ENCODE measurements at regions not wholly inside any gene's neighbourhood (a gene's known extent, or its start where the extent isn't known, plus 50 kb on each side); places are given as distances from the start of the nearest gene placed in this dataset.

DNA sequence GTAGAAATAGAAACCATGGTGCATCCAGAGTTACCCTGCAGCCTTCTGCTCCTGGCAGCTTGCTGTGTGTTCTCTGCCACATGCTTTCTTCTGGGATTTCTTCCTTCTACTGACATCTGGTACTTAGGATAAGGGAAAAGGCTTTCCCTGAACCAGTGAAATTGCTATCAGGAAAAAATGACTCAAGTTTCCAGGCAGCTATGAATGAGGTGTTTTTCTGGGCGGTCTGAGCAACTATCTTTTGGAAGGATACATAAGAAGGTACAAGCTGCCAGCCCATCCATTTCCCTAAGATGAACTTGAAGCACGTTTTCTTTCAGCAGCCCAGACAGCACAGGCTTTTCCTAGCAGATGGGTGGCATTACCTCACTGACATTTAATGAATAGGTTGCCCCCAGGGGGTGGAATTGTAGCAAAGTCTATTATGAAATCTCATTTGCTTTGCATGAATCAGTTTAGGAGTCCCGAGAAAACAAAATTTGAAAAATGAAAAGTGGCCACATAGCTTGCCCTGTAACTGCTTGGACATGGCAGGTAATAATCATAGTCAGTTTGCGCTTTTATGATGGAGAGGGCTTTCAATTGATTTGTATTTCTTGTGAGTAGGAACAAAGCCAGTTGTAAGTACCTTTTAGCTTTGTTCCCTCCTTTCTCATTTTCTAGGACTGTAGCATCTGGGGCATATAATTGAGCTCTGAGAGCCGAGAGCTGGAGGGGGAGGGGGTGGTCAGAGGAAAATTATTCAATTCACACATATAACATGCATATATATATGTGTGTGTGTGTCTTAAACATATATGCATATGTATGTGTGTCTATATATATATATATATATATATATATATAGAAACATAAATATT is 108.5 kb downstream of the C9orf152 start:
- H3K36me3 Mint-ChIP-seq (ENCODE audit: low read depth, unreplicated experiment) = peaks cover 28% of the 10 kb centered on the region
- H3K27ac Mint-ChIP-seq (ENCODE audit: unreplicated experiment) = peak overlapping the region; percentile 52
- H3K9me3 Mint-ChIP-seq (ENCODE audit: unreplicated experiment) = no peaks in the 10 kb centered on the region
- H3K27me3 Mint-ChIP-seq (ENCODE audit: unreplicated experiment) = peaks cover 4% of the 10 kb centered on the region
- peaks cover 67% of the 10 kb centered on the region for H3K4me1 Mint-ChIP-seq (ENCODE audit: unreplicated experiment)
- H3K4me3 Mint-ChIP-seq (ENCODE audit: unreplicated experiment) = no peak overlapping the region
- TF ChIP-seq, protein P1, sequence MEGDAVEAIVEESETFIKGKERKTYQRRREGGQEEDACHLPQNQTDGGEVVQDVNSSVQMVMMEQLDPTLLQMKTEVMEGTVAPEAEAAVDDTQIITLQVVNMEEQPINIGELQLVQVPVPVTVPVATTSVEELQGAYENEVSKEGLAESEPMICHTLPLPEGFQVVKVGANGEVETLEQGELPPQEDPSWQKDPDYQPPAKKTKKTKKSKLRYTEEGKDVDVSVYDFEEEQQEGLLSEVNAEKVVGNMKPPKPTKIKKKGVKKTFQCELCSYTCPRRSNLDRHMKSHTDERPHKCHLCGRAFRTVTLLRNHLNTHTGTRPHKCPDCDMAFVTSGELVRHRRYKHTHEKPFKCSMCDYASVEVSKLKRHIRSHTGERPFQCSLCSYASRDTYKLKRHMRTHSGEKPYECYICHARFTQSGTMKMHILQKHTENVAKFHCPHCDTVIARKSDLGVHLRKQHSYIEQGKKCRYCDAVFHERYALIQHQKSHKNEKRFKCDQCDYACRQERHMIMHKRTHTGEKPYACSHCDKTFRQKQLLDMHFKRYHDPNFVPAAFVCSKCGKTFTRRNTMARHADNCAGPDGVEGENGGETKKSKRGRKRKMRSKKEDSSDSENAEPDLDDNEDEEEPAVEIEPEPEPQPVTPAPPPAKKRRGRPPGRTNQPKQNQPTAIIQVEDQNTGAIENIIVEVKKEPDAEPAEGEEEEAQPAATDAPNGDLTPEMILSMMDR (IDR thresholded peaks at IDR 0.05; ENCODE audit: unreplicated experiment) = no peak
- no peak for DNase-seq (ENCODE audit: low spot score)

DNA sequence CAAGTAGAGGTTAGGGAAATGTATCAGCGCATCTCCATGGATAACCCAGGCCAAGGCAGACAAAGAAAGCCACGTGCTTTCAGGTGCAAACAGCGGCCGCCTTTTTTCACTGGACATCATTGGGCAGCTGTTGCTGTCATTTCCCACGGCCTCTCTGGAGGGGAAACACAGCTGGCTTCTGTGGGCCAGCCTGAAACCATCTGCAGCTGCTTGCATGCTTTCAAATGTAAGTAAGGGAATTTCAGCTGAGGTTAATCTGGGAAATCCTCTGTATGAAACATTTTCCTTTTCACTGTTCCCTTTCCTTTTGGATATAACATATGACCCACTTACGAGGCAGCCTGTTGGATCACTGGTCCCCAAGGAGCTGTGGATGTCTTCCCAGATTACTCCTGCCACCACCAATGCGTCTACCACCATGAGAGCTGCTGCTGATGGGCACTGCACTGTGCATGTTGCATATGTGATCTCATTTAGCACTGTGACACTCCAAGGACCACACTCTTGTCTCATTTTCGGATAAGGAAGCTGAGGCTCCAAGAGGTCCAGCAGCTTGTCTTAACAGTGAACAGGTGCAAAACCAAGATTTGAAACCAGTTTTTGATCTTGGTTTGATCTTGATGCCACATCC is 106.3 kb downstream of the C9orf152 start:
- Mint-ChIP-seq H3K4me3 (ENCODE audit: unreplicated experiment) (no peak overlapping the region), H3K4me1 (ENCODE audit: unreplicated experiment) (peaks cover 75% of the 10 kb centered on the region), H3K36me3 (ENCODE audit: low read depth, unreplicated experiment) (peaks cover 33% of the 10 kb centered on the region), H3K27me3 (ENCODE audit: unreplicated experiment) (peaks cover 4% of the 10 kb centered on the region), H3K27ac (ENCODE audit: unreplicated experiment) (no peak overlapping the region), H3K9me3 (ENCODE audit: unreplicated experiment) (no peaks in the 10 kb centered on the region)
- DNase-seq (ENCODE audit: low spot score) = no peak
- TF ChIP-seq, protein P1 (IDR thresholded peaks at IDR 0.05; ENCODE audit: unreplicated experiment) = no peak

DNA sequence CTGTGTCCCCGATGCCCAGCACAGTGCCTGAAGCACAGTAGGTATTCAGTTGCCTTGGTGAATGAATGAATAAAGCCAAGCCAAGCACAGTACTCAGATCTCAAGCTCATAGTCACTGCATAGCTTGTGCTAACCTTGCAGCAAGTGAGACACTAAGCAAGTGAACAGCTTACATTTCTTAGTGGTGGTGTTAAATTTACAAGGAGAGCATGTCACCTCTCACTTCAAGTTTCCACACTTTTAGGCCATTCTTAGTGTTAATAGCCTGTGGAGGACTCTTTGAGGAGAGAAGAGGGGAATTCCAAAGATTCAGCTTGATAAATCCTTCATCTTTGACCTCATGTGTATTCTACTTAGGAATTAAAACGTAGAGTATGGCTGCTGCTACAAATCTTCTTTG is 104.7 kb downstream of the C9orf152 start:
- peaks cover 3% of the 10 kb centered on the region for H3K27me3 Mint-ChIP-seq (ENCODE audit: unreplicated experiment)

DNA sequence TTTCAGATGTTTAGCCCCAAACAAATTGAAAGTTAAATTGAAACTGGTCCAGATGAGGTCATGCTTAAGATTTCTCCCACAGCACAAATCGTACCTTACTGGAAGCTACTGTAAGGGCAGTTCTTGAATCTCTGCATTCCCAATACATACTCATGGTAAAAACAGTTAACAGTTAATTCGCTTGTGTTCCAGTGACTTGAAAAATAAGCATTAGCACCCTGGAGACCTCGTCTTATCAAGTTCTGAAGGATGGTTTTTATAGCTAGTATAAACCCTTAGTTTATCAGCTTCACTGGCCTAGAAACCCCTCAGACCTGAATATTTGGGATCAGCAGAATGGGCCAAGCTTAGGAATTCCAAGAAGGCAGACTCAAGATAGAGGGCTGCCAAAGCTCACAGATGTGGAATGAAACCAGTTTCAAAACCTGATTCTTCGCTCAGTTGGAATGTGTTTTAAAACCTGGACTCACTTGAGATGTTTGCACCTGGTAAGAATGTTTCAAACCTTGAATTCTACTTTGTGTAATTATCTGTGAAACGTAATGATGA is 103.6 kb downstream of the C9orf152 start:
- no peaks in the 10 kb centered on the region for H3K9me3 Mint-ChIP-seq (ENCODE audit: unreplicated experiment)
- H3K4me3 Mint-ChIP-seq (ENCODE audit: unreplicated experiment) = no peak overlapping the region
- H3K27me3 Mint-ChIP-seq (ENCODE audit: unreplicated experiment) = peaks cover 3% of the 10 kb centered on the region
- H3K4me1 Mint-ChIP-seq (ENCODE audit: unreplicated experiment) = peaks cover 68% of the 10 kb centered on the region
- H3K27ac Mint-ChIP-seq (ENCODE audit: unreplicated experiment) = no peak overlapping the region
- DNase-seq (ENCODE audit: low spot score) = no peak
- H3K36me3 Mint-ChIP-seq (ENCODE audit: low read depth, unreplicated experiment) = peaks cover 33% of the 10 kb centered on the region
- TF ChIP-seq, protein P1 (IDR thresholded peaks at IDR 0.05; ENCODE audit: unreplicated experiment) = no peak

More for the DNA sequence above, 104.7 kb downstream of the C9orf152 start:
- H3K4me3 Mint-ChIP-seq (ENCODE audit: unreplicated experiment) = no peak overlapping the region
- H3K9me3 Mint-ChIP-seq (ENCODE audit: unreplicated experiment) = no peaks in the 10 kb centered on the region
- peak overlapping the region; percentile 85 for H3K27ac Mint-ChIP-seq (ENCODE audit: unreplicated experiment)
- peaks cover 33% of the 10 kb centered on the region for H3K36me3 Mint-ChIP-seq (ENCODE audit: low read depth, unreplicated experiment)
- no peak for DNase-seq (ENCODE audit: low spot score)
- H3K4me1 Mint-ChIP-seq (ENCODE audit: unreplicated experiment) = peaks cover 77% of the 10 kb centered on the region
- TF ChIP-seq, protein P1 (IDR thresholded peaks at IDR 0.05; ENCODE audit: unreplicated experiment) = no peak
